ENCODE measurements at regions not wholly inside any gene's neighbourhood (a gene's known extent, or its start where the extent isn't known, plus 50 kb on each side); places are given as distances from the start of the nearest gene placed in this dataset.

DNA sequence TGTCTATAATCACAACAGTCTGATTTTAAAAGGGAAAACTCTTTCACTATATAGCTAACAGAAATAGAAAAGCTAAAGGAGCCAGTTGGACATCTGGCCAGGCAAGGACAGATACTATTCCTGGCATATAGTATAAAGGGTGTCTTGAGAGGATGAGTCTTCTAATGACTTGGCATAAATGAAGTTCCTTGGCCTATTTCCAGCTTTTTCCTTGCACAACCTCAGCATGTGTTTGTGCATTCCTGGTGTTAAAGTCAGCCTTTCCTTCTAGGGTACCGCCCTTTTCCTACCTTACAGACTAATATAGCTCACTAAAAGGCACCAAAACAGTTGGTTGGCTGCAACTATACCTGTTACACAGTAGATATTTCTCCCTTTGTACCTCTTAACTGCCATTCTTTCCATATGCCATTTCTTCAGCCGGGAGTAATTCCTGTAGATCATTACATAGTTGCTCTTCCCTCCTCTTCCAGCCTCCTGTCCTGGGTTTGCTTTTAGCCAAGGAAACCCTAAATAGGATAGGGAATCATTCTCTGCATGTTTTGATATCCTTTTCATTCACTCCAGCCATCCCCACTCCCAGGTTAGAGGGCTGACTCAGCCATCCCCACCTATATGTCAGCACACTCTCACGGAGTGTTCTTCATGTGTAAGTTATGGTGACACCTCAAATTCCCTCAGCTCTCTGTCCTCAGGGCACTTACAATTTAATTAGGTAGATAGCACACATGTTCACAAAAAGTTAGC, 102.1 kb upstream of the MDFIC start:
- Histone ChIP-seq H3K27ac (ENCODE audit: extremely low read depth, low read depth, low read length) (no peak overlapping the region), H3K9ac (ENCODE audit: insufficient read depth in 1 of 2, low read depth in 2 of 2, low read length in 2 of 2) (no peak overlapping the region), H3K9me1 (ENCODE audit: control insufficient read depth, insufficient read depth, low read length) (no peaks in the 10 kb centered on the region), H3K9me3 (replicated peaks; ENCODE audit: control insufficient read depth, insufficient read depth, low read depth, low read length) (no peaks in the 10 kb centered on the region), H3K4me2 (ENCODE audit: insufficient read depth, low read length) (no peak overlapping the region), H2AFZ (ENCODE audit: low read depth, low read length) (no peak overlapping the region), H3K36me3 (ENCODE audit: control insufficient read depth, insufficient read depth, low read length) (no peaks in the 10 kb centered on the region), H4K20me1 (replicated peaks; ENCODE audit: control insufficient read depth, insufficient read depth, low read length) (no peaks in the 10 kb centered on the region), H3K79me2 (ENCODE audit: control insufficient read depth, insufficient read depth, low read length) (no peaks in the 10 kb centered on the region), H3K4me3 (no peak overlapping the region), H3K27me3 (ENCODE audit: control insufficient read depth in 2 of 2, insufficient read depth in 2 of 2, low read length in 2 of 2) (no peaks in the 10 kb centered on the region), H3K4me1 (replicated peaks in 1 of 2; ENCODE audit: control insufficient read depth in 2 of 2, insufficient read depth in 2 of 2, low read length in 2 of 2) (no peaks in the 10 kb centered on the region)
- in situ Hi-C loops (cut with MboI), result no loop called here
- TF ChIP-seq SAP30 (IDR thresholded peaks at IDR 0.05; ENCODE audit: borderline replicate concordance, insufficient read depth, low read depth, low read length, poor library complexity, severe bottlenecking) (no peak), ZBED1 (IDR thresholded peaks at IDR 0.05) (no peak), ZNF764 (CRISPR knock-in tag; IDR thresholded peaks at IDR 0.05; ENCODE audit: low read depth) (no peak), ELF2 (CRISPR knock-in tag; IDR thresholded peaks at IDR 0.05) (no peak), ZNF263 (CRISPR knock-in tag; IDR thresholded peaks at IDR 0.05; ENCODE audit: borderline replicate concordance) (no peak), DACH1 (IDR thresholded peaks at IDR 0.05; ENCODE audit: partially characterized antibody) (no peak), NFIC (IDR thresholded peaks at IDR 0.05) (no peak), POLR2AphosphoS2 (IDR thresholded peaks at IDR 0.05; ENCODE audit: low read length) (no peak), PURB (CRISPR knock-in tag; IDR thresholded peaks at IDR 0.05; ENCODE audit: low read depth) (no peak)
- TF ChIP-seq, protein P1, sequence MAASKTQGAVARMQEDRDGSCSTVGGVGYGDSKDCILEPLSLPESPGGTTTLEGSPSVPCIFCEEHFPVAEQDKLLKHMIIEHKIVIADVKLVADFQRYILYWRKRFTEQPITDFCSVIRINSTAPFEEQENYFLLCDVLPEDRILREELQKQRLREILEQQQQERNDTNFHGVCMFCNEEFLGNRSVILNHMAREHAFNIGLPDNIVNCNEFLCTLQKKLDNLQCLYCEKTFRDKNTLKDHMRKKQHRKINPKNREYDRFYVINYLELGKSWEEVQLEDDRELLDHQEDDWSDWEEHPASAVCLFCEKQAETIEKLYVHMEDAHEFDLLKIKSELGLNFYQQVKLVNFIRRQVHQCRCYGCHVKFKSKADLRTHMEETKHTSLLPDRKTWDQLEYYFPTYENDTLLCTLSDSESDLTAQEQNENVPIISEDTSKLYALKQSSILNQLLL (CRISPR knock-in tag; IDR thresholded peaks at IDR 0.05; ENCODE audit: borderline replicate concordance), result no peak
- TF ChIP-seq, protein P2, sequence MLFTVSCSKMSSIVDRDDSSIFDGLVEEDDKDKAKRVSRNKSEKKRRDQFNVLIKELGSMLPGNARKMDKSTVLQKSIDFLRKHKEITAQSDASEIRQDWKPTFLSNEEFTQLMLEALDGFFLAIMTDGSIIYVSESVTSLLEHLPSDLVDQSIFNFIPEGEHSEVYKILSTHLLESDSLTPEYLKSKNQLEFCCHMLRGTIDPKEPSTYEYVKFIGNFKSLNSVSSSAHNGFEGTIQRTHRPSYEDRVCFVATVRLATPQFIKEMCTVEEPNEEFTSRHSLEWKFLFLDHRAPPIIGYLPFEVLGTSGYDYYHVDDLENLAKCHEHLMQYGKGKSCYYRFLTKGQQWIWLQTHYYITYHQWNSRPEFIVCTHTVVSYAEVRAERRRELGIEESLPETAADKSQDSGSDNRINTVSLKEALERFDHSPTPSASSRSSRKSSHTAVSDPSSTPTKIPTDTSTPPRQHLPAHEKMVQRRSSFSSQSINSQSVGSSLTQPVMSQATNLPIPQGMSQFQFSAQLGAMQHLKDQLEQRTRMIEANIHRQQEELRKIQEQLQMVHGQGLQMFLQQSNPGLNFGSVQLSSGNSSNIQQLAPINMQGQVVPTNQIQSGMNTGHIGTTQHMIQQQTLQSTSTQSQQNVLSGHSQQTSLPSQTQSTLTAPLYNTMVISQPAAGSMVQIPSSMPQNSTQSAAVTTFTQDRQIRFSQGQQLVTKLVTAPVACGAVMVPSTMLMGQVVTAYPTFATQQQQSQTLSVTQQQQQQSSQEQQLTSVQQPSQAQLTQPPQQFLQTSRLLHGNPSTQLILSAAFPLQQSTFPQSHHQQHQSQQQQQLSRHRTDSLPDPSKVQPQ (CRISPR knock-in tag; IDR thresholded peaks at IDR 0.05; ENCODE audit: borderline replicate concordance), result no peak
- POLR2A ChIA-PET, result no interaction called here
- BruUV-seq (replicated peaks), result no TSS peak
- intact Hi-C loops (cut with micrococcal nuclease), result no loop called here
- DNase-seq (ENCODE audit: extremely low read depth in 1 of 4, low spot score in 3 of 4) (no peak), ATAC-seq (no peak), FAIRE-seq (no peak)
- WGBS (ENCODE audit: insufficient coverage, low coverage, missing lambda C conversion rate), result 0% methylated on average over 3 of the region's 3 CpGs
- CTCF ChIA-PET (ENCODE audit: low intra/inter-chr PET ratio), result no interaction called here
